HPDE6-E6E7 (cell line): ENCODE measurements at regions not wholly inside any gene's neighbourhood (a gene's known extent, or its start where the extent isn't known, plus 50 kb on each side); places are given as distances from the start of the nearest gene placed in this dataset.
"Not testable (repeated sequence)": the region's sequence is repeated elsewhere in the genome, so short reads cannot be mapped to it uniquely, and the experiment has no call there.

Experiments
- DNase-seq: peaks from one replicate; pipeline ENCODE4 v3.0.0; 2011; ENCODE audit warnings: missing footprints; ENCODE audit errors: extremely low spot score

DNA sequence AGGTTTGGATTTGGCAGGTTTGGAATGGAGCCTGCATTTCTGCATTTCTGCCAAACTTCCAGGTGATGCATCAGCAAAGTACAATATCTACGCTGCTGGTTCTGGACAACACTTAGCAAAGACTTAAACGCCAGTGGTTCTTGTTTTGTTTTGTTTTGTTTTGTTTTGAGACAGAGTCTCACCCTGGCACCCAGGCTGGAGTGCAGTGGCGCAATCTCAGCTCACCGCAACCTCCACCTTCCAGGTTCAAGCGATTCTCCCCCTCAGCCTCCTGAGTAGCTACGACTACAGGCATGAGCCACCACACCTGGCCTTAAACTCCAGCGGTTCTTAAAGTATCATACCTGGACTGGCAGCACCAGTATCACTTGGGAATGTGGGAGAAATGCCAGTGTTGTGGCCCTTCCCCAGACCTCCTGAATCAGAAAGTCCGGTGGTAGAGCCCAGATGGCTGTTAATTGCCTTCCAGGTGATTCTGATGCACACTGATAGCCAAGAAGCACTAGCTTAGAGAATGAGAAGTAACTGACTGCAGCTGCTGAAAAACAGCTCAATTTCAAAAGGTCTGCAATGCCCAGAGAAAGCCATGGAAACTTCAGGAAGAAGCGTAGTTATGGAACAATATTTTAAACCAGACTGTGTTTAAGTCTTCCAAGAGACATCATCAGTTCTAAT is 114.8 kb upstream of the FOXN3 start:
- no peak for DNase-seq

DNA sequence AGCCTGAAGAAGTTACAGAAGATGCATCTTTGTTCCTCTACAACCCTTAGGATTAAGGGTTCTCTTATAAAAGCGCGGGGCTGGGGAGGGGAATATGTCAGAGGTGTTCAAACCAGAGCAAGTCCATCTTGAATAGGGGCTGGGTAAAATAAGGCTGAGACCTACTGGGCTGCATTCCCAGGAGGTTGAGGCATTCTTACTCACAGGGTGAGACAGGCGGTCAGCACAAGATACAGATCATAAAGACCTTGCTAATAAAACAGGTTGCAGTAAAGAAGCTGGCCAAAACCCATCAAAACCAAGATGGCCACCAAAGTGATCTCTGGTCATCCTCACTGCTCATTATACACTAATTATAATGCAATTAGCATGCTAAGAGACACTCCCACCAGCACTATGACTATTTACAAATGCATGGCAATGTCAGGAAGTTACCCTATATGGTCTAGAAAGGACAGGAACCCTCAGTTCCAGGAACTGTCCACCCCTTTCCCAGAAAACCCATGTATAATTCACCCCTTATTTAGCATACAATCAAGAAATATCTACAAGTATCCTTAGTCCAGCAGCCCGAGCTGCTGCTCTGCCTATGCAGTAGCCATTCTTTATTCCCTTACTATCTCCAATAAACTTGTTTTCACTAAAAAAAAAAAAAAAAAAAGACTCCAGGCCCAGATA is 108.1 kb upstream of the FOXN3 start:
- DNase-seq = no peak

DNA sequence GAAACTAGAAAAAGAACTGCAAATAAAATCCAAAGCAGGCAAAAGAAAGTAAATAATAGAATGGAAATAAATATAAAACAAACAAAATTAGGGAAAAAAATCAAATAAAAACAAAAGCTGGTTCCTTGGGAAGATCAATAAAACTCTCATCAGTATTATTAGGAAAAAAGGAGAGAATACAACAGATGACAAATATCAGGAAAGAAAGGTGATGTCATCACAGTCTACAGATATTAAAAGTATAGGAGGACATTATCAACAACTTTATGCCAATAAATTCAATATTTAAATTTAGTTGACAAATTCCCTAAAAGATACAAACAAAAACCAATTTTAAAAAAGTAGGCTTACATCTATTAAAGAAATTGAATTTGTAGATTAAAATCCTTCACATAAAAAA is 107.4 kb upstream of the FOXN3 start:
- DNase-seq = no peak

DNA sequence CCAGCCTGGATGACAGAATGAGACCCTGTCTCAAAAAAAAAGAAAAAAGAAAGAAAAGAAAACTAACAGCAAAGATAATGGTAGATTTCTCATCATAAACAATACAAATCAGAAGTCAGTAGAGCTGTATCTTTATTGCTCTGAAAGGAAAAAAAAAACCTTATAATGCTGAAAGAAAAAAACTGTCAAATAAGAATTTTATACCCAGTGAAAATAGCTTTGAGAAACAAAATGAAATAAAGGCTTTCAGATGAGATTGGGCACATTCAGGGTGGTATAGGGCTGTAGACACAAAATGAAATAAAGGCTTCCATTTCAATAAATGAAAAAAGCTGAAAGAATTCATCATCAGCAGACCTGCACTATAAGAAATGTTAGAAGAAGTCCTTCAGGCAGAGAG is 105.0 kb upstream of the FOXN3 start:
- no peak for DNase-seq

DNA sequence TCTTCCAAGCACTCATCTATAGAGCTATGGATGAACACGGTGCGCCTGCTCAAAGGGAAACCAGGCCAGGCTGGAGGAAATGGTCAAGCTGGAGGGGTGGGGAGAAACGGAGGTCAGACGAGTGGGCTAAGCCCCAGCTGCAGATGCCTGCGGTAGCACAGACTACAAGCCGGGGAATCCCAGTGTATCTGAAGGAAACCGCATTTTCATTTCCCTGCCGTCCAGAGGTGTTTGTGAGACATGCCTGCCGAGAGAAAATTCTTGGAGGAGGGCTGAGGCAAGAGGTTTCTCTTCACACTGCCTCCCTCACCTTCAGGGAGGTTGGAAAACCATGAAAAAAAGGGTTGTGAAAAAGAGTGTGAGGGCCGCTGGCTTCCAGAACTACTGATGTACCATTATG is 102.0 kb upstream of the FOXN3 start:
- no peak for DNase-seq

DNA sequence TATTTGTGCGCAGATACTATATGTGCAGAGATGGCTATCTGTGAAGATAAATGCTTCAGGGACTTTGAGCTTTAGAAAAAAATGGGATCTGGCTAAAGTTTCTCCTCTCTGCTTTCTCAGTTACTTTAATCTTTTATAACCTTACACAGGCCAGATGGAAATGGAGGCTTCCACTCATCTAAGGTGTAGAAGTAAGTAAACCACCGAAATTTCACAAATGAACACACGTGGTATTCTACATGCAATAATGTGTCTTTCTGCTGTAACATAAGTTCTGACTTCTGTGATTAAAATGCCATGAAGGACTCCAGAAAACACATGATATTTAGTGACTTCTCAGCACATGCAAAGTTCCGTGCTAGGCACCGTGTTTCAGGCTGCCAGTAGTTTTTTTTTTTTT is 99.1 kb upstream of the FOXN3 start:
- DNase-seq = no peak

DNA sequence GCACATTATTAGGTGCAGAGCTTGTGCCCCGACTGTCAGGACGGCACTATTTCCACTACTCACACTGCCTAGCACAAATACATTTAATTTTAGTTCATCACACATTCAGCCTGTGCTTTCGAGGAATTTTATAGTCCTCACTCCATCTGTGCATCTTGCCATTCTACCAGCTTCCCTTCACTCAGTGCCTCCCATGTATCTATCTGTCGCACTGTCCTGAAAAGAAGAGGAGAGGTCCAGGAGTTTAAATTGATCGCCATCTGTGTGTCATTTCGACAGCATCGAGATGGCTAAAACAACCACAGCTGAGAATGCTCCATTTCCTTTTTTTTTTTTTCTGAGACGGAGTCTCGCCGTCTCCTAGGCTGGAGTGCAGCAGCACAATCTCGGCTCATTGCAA is 97.6 kb upstream of the FOXN3 start:
- DNase-seq = no peak

DNA sequence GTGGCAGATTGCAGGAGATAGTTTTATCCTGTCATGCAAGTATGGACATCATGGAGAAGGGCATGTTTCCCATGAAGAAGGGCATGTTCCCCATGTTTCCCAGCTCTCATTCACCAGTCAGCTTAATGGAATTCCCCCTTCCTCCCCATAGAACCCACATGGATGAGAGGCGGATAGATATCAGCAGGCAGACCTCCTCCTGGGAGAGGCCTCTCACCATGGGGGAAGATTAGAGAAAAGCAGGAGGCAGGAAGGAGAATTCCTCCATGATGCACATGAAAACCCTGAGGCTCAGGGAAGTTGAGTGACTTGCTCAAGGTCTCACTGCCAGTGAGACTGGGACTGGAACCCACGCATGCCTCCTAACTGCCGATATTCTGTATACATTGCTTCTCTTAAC is 92.9 kb upstream of the FOXN3 start:
- DNase-seq = no peak

DNA sequence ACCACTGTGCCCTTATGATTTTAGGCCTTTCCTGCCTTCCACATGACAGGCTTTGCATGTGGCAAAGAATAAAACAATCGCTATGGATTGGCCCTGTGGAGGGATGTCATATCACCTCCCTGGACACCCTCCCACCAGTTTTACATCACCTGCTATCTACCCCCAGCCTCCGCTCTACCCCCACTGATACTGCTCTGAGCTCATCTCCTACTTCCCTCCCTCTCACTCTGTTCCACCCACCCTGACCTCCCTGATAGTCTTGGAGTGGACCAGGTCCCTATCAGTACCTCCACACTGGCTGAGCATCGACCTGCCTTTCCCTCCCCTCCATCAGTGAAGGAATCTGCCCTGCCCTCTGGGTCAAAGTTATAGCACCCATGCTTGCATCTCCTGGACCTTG is 91.8 kb upstream of the FOXN3 start:
- DNase-seq = no peak

DNA sequence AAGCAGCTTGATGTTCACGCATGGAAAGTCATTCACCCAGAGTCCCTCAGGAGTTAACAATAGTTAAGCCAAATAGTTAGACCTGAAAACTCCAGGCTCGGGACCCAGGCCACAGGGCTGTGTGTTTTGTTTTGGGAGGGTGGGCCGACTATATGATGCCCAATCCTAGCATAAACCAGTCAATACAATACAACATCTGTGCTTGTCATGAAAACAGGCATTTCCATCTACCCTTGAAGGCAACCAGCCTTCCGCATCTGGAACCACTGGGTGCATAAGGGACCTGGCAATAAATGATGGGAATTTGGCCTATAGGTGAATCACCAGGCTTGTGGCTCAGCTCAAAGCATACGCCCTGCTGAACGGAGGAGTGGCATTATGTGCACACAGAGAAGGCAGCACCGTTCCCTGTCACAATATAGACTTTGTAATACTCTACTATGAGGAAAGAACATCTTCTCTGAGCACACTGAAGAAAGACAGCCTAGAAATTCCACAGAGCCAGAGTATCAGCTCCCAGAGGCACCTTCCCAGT is 91.0 kb upstream of the FOXN3 start:
- DNase-seq = peak; percentile 32

DNA sequence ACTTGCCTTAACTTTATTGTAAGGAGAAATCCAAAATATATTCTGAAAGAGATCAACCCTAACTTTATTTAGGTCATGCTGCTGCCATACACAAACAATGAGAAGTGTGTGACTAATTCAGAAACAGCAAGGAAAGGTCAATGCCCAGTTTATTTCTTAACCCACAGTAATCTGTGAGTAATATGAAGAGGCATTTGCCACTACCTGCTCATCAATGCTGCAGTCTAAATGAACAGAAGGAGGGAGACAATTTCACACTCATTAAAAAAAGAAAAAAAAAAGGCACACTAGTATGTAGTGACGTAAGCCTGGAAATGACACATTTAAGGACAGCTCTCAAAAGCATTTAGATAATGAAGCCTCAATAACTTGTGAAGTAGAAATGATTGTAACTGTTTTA is 90.5 kb upstream of the FOXN3 start:
- DNase-seq = peak; percentile 83

DNA sequence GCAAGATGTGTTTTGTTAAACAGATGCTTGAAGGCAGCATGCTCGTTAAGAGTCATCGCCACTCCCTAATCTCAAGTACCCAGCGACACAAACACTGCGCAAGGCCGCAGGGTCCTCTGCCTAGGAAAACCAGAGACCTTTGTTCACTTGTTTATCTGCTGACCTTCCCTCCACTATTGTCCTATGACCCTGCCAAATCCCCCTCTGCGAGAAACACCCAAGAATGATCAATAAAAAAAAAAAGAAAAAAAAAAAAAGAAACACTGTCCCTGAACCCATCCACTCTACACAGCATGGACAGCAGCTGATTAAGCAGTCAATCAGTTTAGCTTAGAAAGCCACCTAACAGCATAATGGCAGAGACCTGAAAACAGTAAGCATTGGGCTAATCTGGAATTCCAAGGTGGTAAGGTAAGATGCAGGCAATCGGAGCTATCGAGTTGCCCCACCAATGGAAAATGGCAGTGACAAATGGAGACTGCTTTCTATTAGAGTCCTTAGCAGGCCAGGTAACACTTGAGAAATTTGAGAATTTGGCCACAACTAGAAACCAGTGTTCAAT is 89.9 kb upstream of the FOXN3 start:
- not testable (repeated sequence) for DNase-seq

DNA sequence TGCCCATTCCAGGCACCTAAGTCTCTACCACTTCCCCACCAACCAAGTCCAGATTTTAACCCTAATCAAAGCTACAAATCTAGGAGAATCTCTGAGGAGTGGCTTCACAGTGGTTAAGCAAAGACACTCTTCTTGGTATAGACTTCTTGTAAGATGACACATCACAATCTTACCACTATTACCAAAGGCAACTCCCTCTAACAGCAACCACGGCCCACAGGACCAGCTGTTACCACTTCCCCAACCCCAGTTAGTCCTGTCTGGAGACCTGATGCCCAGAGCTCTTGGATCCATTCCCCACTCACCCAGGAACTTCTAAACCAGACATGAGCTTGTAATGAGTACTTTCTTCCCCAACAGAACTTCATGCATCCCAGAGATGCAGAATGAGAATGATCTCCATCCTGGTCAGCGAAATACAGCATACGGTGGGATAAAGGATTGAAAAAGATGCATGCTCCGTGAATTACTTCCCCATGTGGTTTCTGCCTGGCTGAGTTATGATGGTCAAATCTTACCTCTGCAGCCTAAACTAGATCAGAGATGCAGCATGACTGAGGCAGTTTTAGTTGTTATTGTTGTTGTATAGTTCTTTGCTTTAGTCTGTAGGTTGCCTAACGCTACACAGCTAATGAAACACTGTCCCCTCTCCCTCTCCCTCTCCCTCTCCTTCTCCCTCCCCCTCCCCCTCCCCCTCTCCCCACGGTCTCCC is 87.7 kb upstream of the FOXN3 start:
- no peak for DNase-seq

DNA sequence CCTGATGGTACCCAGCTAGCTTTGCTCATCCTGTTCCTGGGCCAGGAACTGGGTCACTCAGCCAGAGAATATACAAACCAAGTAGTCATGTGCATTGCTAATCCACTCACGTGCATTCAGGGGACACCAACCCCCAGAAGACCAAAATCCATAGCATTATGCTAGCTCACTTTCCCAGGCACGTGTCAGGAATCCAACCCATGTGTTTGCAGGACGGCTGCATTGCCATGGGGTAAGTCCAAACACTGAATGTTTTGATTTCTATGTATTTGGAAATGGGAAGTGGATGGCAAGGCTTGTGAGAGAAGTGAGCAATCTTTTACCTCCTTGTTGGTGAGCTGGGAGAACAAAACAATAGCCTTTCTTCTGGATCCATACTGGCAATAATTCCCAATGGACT is 87.1 kb upstream of the FOXN3 start:
- no peak for DNase-seq

DNA sequence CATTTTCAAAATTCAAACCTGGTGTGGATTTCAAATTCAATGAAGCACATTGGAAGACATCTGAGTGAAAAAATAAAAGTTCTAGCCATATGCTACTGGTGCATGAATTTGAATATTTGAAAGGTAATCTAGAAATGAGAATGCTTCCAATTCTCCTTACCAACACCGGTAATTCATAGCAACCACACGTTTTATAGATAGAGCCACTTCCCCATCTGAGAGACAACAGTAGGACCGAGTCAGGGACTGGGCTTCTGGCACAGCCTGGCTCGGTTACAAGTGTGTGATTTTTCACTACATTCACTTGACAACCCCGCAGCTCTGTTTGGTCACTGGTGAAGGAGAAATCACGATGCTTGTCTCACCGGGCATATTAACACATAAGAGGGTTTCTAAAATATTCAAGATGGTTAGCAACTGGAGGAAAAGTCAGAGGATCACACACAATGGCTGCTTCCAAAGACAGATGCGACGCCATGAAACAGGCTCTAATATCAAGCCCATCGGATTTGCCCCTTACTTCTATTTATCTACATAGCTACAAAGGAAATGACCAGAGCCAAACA is 86.5 kb upstream of the FOXN3 start:
- no peak for DNase-seq

DNA sequence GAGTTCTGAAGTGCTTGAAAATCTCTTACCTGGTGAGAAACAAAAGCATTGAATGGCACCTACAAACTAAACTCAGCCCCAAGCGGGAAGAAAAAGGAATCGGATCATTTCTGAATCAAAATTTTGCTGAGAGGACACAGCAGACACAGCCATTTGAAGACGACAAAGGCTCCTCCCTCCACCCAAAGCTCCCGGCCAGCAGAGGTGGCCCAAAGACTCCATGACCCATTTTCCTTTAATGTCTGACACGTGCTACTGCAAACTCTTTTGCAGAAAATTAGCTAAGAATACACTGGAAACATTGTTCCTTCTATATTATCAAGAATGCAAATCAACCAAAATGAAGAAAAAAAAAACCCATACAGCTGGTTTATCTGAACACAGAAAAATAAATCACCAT is 85.9 kb upstream of the FOXN3 start:
- DNase-seq = no peak

DNA sequence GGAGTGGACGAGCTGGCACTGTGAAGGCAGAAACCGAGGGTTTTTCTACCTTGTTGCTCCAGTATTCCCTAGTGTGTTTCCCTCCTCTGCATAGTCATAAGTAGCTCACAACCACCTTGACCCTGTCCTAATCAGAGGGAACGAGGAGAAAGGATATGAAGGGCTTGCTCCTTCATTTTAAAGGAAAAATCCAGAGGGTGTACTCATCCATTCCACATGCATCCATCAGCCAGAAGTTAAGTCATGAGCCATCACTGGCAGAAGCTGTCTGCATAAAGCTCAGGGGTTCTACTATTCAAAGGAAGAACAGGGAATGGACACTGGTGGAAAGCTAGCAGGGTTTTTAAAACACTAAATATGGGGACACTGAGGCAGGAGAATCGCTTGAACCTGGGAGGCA is 84.3 kb upstream of the FOXN3 start:
- DNase-seq = no peak

DNA sequence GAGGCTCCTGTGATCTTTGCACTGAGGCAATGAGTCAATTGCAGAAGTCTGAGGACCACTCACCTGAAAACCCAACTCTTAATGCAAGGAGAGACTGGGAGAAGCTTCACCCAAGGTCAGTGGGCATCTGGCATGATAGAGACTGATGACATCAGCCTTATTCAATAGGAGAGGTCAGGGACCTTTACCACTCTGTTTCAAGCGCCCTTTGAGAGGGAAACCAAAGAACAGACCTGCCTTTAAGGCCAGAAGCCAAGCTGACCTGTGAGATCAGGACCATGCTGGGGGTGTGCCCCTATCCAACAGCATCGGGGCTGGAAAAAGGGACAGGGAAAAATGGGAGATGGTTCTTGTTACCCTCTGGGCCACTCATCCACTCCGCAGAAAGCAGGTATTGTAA is 83.3 kb upstream of the FOXN3 start:
- no peak for DNase-seq

DNA sequence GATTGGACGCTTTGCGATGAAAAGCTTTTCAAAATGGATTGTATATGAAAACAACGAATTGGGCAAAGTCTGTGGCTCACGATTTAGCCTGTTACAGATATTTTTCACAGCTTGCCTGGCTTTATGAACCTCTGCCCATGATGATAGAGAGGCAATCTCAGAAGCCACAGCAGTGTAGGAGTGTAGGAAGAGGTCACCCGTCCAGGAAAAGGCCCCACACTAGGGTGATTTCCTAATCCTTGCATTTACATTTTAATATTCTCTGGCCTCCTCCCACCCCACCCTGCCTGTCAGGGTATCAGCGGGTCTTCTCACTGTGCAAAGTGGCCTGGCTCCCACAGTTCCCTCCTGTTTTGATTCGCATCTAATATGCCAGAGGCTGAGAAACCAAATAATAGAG is 81.8 kb upstream of the FOXN3 start:
- no peak for DNase-seq

DNA sequence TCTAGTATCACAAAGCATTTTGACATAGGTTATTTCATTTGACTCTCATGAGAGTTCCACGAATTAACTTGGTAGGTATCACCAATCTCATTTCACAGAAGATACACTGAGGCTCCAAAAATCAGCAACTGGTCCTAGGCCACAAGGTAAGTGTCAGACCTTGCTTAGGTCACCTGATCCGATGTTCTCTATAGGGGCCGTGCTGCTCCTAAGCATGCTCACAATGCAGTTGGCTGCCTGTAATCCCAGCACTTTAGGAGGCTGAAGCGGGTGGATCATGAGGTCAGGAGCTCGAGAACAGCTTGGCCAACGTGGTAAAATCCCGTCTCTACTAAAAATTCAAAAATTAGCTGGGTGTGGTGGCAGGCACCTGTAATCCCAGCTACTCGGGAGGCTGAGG is 78.7 kb upstream of the FOXN3 start:
- DNase-seq = no peak

DNA sequence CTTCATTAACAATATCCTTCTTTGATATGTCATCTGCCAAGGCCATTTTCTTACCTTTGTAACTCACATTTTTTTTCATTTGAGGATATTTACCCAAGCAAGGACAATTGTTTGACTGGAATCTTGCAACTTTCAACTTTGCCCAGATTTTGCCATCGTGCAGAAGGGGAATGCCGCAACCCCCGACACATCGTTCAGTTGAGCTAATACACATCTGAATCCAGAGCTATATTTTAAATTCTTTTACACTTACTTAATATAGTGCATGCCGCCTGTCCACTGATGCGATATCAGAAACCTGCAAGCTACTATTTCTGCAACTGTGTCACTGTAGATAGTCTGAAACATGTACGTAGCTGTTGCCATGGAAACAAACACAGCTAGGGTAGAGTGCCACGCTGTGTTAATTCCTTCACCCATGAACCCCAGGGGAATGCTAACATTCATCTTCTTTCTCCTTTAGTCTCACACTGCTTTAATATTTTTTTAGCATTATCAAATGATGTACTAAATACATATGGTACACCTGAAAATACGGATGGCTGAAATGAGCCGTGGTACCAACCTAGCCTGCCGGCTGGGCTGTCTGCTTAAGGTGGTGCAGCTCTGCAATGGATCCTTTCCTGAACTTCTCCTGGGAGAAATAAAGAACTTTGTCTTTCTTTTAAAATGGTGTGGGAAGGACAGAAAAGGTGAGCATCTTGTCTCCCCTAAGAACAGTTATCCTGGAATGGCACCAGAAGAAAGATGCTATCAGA is 77.0 kb upstream of the FOXN3 start:
- DNase-seq = no peak

DNA sequence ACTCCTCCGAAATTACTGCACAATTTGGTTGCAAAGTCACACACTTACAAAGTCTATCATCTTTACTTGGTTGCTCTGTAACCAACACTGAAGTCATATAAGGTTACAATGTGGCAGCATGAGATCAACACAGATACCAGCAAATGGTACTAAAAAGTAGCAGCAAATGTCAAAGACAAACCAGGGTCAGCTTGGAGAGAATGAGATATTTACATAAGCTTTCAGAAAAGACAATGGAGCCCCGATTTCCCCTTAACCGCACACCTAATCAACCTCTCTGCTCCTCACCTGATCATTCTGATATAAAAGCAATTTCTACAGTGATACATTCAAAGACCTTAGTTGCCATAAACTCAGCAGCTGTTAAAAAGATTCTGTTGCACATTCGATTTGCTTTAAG is 76.4 kb upstream of the FOXN3 start:
- DNase-seq = no peak
